LNCaP clone FGC (cell line): ENCODE measurements at regions not wholly inside any gene's neighbourhood (a gene's known extent, or its start where the extent isn't known, plus 50 kb on each side); places are given as distances from the start of the nearest gene placed in this dataset.

ENCODE experiments used
- DNase-seq: peaks from one replicate; pipeline ENCODE4 v3.0.0-alpha.2; 2011; ENCODE audit warnings: low read depth
- H3K4me3 ChIP-seq: 2 replicates; pipeline ENCODE4 v1.5.1; 2011; ENCODE audit warnings: mild to moderate bottlenecking, low read depth, low read length, control low read depth
- CTCF ChIP-seq: IDR thresholded peaks from 2 replicates; pipeline ENCODE4 v1.5.1; 2012; ENCODE audit warnings: mild to moderate bottlenecking; ENCODE audit not compliant: control insufficient read depth, insufficient read depth; ENCODE audit errors: extremely low read depth

GRCh38 chr12:97805146-97805545, 342.5 kb downstream of the RMST start:
- no peak for DNase-seq
- H3K4me3 ChIP-seq: no peak overlapping the region
- no peak for TF ChIP-seq CTCF

- TF ChIP-seq CTCF: no peak
Measured at GRCh38 chr12:97813301-97813700, 350.7 kb downstream of the RMST start.

GRCh38 chr12:97821806-97822205, 359.2 kb downstream of the RMST start:
- no peak for TF ChIP-seq CTCF
- H3K4me3 ChIP-seq: no peak overlapping the region
- no peak for DNase-seq

More at GRCh38 chr12:97813301-97813700, 350.7 kb downstream of the RMST start:
- H3K4me3 ChIP-seq: no peak overlapping the region
- DNase-seq: no peak

- DNase-seq: no peak
- H3K4me3 ChIP-seq: no peak overlapping the region
- no peak for TF ChIP-seq CTCF
Measured at GRCh38 chr12:97835541-97835940, 372.9 kb downstream of the RMST start.

GRCh38 chr12:97837401-97837800, 374.8 kb downstream of the RMST start:
- TF ChIP-seq CTCF: no peak
- no peak overlapping the region for H3K4me3 ChIP-seq
- DNase-seq: no peak

GRCh38 chr12:97848051-97848450, 385.4 kb downstream of the RMST start:
- H3K4me3 ChIP-seq: no peak overlapping the region
- DNase-seq: no peak
- no peak for TF ChIP-seq CTCF

GRCh38 chr12:97854477-97854876, 391.9 kb downstream of the RMST start:
- H3K4me3 ChIP-seq: no peak overlapping the region
- no peak for TF ChIP-seq CTCF
- no peak for DNase-seq
